ENCODE measurements at regions not wholly inside any gene's neighbourhood (a gene's known extent, or its start where the extent isn't known, plus 50 kb on each side); places are given as distances from the start of the nearest gene placed in this dataset.

DNA sequence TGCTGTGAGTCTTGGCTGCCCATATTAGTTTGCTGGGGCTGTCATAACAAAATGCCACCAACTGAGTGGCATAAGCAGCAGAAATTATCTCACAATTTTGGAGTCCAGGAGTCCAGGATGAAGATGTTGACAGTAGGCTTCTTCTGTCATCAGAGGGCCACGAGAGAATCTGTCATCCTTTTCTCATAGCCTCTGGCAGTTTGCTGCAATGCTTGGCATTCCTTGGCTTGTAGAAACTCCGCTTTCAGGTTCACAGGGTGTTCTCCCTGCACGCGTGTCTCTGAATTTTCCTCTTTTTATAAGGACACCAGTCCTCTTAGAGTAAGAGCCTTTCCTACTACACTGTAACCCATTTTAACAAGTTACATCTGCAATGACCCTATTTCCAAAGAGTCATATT lies 838.4 kb downstream of the TFAP2A start:
- TF ChIP-seq, protein P1, sequence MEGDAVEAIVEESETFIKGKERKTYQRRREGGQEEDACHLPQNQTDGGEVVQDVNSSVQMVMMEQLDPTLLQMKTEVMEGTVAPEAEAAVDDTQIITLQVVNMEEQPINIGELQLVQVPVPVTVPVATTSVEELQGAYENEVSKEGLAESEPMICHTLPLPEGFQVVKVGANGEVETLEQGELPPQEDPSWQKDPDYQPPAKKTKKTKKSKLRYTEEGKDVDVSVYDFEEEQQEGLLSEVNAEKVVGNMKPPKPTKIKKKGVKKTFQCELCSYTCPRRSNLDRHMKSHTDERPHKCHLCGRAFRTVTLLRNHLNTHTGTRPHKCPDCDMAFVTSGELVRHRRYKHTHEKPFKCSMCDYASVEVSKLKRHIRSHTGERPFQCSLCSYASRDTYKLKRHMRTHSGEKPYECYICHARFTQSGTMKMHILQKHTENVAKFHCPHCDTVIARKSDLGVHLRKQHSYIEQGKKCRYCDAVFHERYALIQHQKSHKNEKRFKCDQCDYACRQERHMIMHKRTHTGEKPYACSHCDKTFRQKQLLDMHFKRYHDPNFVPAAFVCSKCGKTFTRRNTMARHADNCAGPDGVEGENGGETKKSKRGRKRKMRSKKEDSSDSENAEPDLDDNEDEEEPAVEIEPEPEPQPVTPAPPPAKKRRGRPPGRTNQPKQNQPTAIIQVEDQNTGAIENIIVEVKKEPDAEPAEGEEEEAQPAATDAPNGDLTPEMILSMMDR (conservative IDR thresholded peaks at IDR 0.05; ENCODE audit: low read depth, low read length), result no peak
- no peak for TF ChIP-seq EZH2 (IDR thresholded peaks at IDR 0.05; ENCODE audit: borderline replicate concordance, low read depth, low read length, poor library complexity, severe bottlenecking)

Measured in A673 (cell line).